ENCODE measurements at regions not wholly inside any gene's neighbourhood (a gene's known extent, or its start where the extent isn't known, plus 50 kb on each side); places are given as distances from the start of the nearest gene placed in this dataset.

- Histone ChIP-seq H3K9ac (no peak overlapping the region), H3K27ac (no peak overlapping the region), H3K4me2 (no peak overlapping the region), H4K20me1 (no peaks in the 10 kb centered on the region), H3K4me1 (peaks cover 0 to 10% (median 8%) of the 10 kb centered on the region in 10 experiments; a peak in 14 of 20 replicates), H3K9me3 (replicated peaks in 1 of 11) (peaks cover 23 to 34% (median 28%) of the 10 kb centered on the region in 11 experiments), H3K4me3 (no peak overlapping the region), H3K36me3 (no peaks in the 10 kb centered on the region; a peak in 1 of 22 replicates), H3K27me3 (no peaks in the 10 kb centered on the region)
- no peak for TF ChIP-seq Cebpa-rat (IDR thresholded peaks at IDR 0.05)
Measured at GRCh38 chr11:12315024-12315423, 62.3 kb upstream of the PARVA start.

GRCh38 chr11:12316432-12316831 lies 60.9 kb upstream of the PARVA start:
- Histone ChIP-seq H3K4me1 (peaks cover 0 to 17% (median 10%) of the 10 kb centered on the region in 10 experiments; a peak in 14 of 20 replicates), H3K27ac (no peak overlapping the region), H3K9ac (no peak overlapping the region), H3K4me3 (no peak overlapping the region), H3K36me3 (no peaks in the 10 kb centered on the region; a peak in 1 of 22 replicates), H3K4me2 (no peak overlapping the region), H4K20me1 (no peaks in the 10 kb centered on the region), H3K9me3 (replicated peaks in 1 of 11) (peaks cover 23 to 34% (median 28%) of the 10 kb centered on the region in 11 experiments), H3K27me3 (no peaks in the 10 kb centered on the region)
- no peak for TF ChIP-seq Cebpa-rat (IDR thresholded peaks at IDR 0.05)

GRCh38 chr11:12318791-12319438 lies 58.5 kb upstream of the PARVA start:
- H3K4me1 ChIP-seq = peaks cover 0 to 18% (median 10%) of the 10 kb centered on the region in 10 experiments; a peak in 14 of 20 replicates
- H3K36me3 ChIP-seq = no peaks in the 10 kb centered on the region; a peak in 1 of 22 replicates
- H3K27ac ChIP-seq = no peak overlapping the region
- no peak overlapping the region for H3K4me3 ChIP-seq
- H3K27me3 ChIP-seq = no peaks in the 10 kb centered on the region
- H3K4me2 ChIP-seq = peak overlapping the region in 6 of 11 experiments; percentile 14 to 46 (median 34); a peak in 4 of 22 replicates
- peaks cover 23 to 34% (median 28%) of the 10 kb centered on the region in 11 experiments for H3K9me3 ChIP-seq (replicated peaks in 1 of 11)
- TF ChIP-seq Cebpa-rat (IDR thresholded peaks at IDR 0.05) = no peak
- no peaks in the 10 kb centered on the region for H4K20me1 ChIP-seq
- no peak overlapping the region for H3K9ac ChIP-seq

- Histone ChIP-seq H3K27me3 (no peaks in the 10 kb centered on the region), H3K27ac (no peak overlapping the region), H3K4me1 (peaks cover 0 to 18% (median 10%) of the 10 kb centered on the region in 10 experiments; a peak in 14 of 20 replicates), H3K36me3 (no peaks in the 10 kb centered on the region; a peak in 1 of 22 replicates), H3K9ac (no peak overlapping the region), H3K9me3 (replicated peaks in 1 of 11) (peaks cover 23 to 34% (median 28%) of the 10 kb centered on the region in 11 experiments), H4K20me1 (no peaks in the 10 kb centered on the region), H3K4me2 (peak overlapping the region in 7 of 11 experiments; percentile 14 to 46 (median 36); a peak in 10 of 22 replicates), H3K4me3 (no peak overlapping the region)
- TF ChIP-seq Cebpa-rat (IDR thresholded peaks at IDR 0.05) = no peak
Measured at GRCh38 chr11:12319461-12319951, 57.9 kb upstream of the PARVA start.

- Histone ChIP-seq H3K4me1 (peaks cover 0 to 18% (median 10%) of the 10 kb centered on the region in 10 experiments; a peak in 14 of 20 replicates), H3K27ac (no peak overlapping the region), H3K4me2 (peak overlapping the region in 5 of 11 experiments; percentile 19 to 46 (median 36); a peak in 7 of 22 replicates)
Measured at GRCh38 chr11:12319988-12320387, 57.4 kb upstream of the PARVA start.

GRCh38 chr11:12321217-12321937 lies 56.0 kb upstream of the PARVA start:
- Histone ChIP-seq H3K4me2 (peak overlapping the region in 2 of 11 experiments; percentile 4 to 28; a peak in 1 of 22 replicates), H4K20me1 (no peaks in the 10 kb centered on the region), H3K9ac (no peak overlapping the region), H3K27me3 (no peaks in the 10 kb centered on the region), H3K4me3 (no peak overlapping the region), H3K4me1 (peaks cover 0 to 18% (median 10%) of the 10 kb centered on the region in 10 experiments; a peak in 14 of 20 replicates), H3K36me3 (no peaks in the 10 kb centered on the region; a peak in 1 of 22 replicates), H3K9me3 (replicated peaks in 1 of 11) (peaks cover 12 to 16% (median 13%) of the 10 kb centered on the region in 11 experiments), H3K27ac (no peak overlapping the region)
- no peak for TF ChIP-seq Cebpa-rat (IDR thresholded peaks at IDR 0.05)

More at GRCh38 chr11:12319988-12320387, 57.4 kb upstream of the PARVA start:
- Histone ChIP-seq H3K27me3 (no peaks in the 10 kb centered on the region), H3K9ac (no peak overlapping the region), H3K4me3 (no peak overlapping the region), H3K9me3 (replicated peaks in 1 of 11) (peaks cover 18 to 29% (median 24%) of the 10 kb centered on the region in 11 experiments), H4K20me1 (no peaks in the 10 kb centered on the region), H3K36me3 (no peaks in the 10 kb centered on the region; a peak in 1 of 22 replicates)
- no peak for TF ChIP-seq Cebpa-rat (IDR thresholded peaks at IDR 0.05)

- Histone ChIP-seq H3K9me3 (replicated peaks in 1 of 11) (no peaks in the 10 kb centered on the region), H3K36me3 (no peaks in the 10 kb centered on the region), H3K27ac (no peak overlapping the region), H3K4me2 (no peak overlapping the region), H3K4me1 (peaks cover 0 to 14% (median 6%) of the 10 kb centered on the region in 10 experiments; a peak in 14 of 20 replicates), H3K9ac (no peak overlapping the region), H3K4me3 (no peak overlapping the region), H4K20me1 (no peaks in the 10 kb centered on the region), H3K27me3 (no peaks in the 10 kb centered on the region)
- TF ChIP-seq Cebpa-rat (IDR thresholded peaks at IDR 0.05) = no peak
Measured at GRCh38 chr11:12324585-12324984, 52.8 kb upstream of the PARVA start.
